NCI-H1048 (cell line): ENCODE measurements at regions not wholly inside any gene's neighbourhood (a gene's known extent, or its start where the extent isn't known, plus 50 kb on each side); places are given as distances from the start of the nearest gene placed in this dataset.
A peak's percentile ranks its signal among the peaks of the same experiment; 100 is the strongest.

ENCODE experiments used
- DNase-seq: peaks from one replicate; lab custom pipeline; 2025; lab: John Stamatoyannopoulos, UW

- no peak for DNase-seq
These were observed 199.9 kb upstream of the PKDCC start for GRCh38 chr2:41847744-41848441.

- no peak for DNase-seq
These were observed 196.3 kb upstream of the PKDCC start for GRCh38 chr2:41851554-41851953.

GRCh38 chr2:41853427-41854191 is 194.2 kb upstream of the PKDCC start:
- peak; percentile 38 for DNase-seq

- no peak for DNase-seq
These were observed 193.6 kb upstream of the PKDCC start for GRCh38 chr2:41854227-41854626.

- no peak for DNase-seq
These were observed 190.9 kb upstream of the PKDCC start for GRCh38 chr2:41856946-41857345.

- DNase-seq = no peak
These were observed 188.0 kb upstream of the PKDCC start for GRCh38 chr2:41859615-41860514.

- DNase-seq = no peak
These were observed 184.8 kb upstream of the PKDCC start for GRCh38 chr2:41863062-41863461.

- DNase-seq = no peak
These were observed 182.6 kb upstream of the PKDCC start for GRCh38 chr2:41865263-41865662.

GRCh38 chr2:41867553-41867952 is 180.3 kb upstream of the PKDCC start:
- no peak for DNase-seq

GRCh38 chr2:41869542-41870264 is 178.1 kb upstream of the PKDCC start:
- DNase-seq = no peak

- DNase-seq = no peak
These were observed 177.6 kb upstream of the PKDCC start for GRCh38 chr2:41870265-41870585.

- DNase-seq = no peak
These were observed 176.7 kb upstream of the PKDCC start for GRCh38 chr2:41871080-41871479.

- DNase-seq = no peak
These were observed 175.2 kb upstream of the PKDCC start for GRCh38 chr2:41872646-41873045.

- no peak for DNase-seq
These were observed 174.5 kb upstream of the PKDCC start for GRCh38 chr2:41873102-41874031.

GRCh38 chr2:41877114-41877678 is 170.6 kb upstream of the PKDCC start:
- no peak for DNase-seq

GRCh38 chr2:41878056-41878455 is 169.8 kb upstream of the PKDCC start:
- no peak for DNase-seq

GRCh38 chr2:41878716-41879234 is 169.0 kb upstream of the PKDCC start:
- no peak for DNase-seq

- DNase-seq = no peak
These were observed 168.4 kb upstream of the PKDCC start for GRCh38 chr2:41879235-41879916.

- no peak for DNase-seq
These were observed 167.1 kb upstream of the PKDCC start for GRCh38 chr2:41880561-41881243.
